H9 (cell line): ENCODE measurements at regions not wholly inside any gene's neighbourhood (a gene's known extent, or its start where the extent isn't known, plus 50 kb on each side); places are given as distances from the start of the nearest gene placed in this dataset.

Experiments used
- DNase-seq: peaks from one replicate; pipeline ENCODE4 v3.0.0-alpha.2; 2017
- H2AFZ ChIP-seq: one replicate; pipeline ENCODE4 v1.6.1; 2013; ENCODE audit warnings: mild to moderate bottlenecking, low read length, control low read depth, moderate library complexity
- H2AK5ac ChIP-seq: 2 replicates; pipeline ENCODE4 v1.6.1; 2013; ENCODE audit warnings: low read length, control low read depth, mixed read lengths; ENCODE audit not compliant: insufficient read length
- H2BK120ac ChIP-seq: one replicate; pipeline ENCODE4 v1.6.1; 2013; ENCODE audit warnings: low read depth, mild to moderate bottlenecking, low read length, control low read depth, inconsistent platforms; ENCODE audit not compliant: poor library complexity, severe bottlenecking
- H2BK12ac ChIP-seq: 2 replicates; pipeline ENCODE4 v1.6.1; 2013; ENCODE audit warnings: low read length, control low read depth, mixed read lengths, low read depth; ENCODE audit not compliant: insufficient read length
- H2BK15ac ChIP-seq: 2 replicates; pipeline ENCODE4 v1.6.1; 2013; ENCODE audit warnings: low read depth, low read length, control low read depth
- H2BK20ac ChIP-seq: one replicate; pipeline ENCODE4 v1.6.1; 2013; ENCODE audit warnings: low read depth, mild to moderate bottlenecking, low read length, control low read depth, inconsistent platforms; ENCODE audit not compliant: poor library complexity, severe bottlenecking
- H2BK5ac ChIP-seq: 2 replicates; pipeline ENCODE4 v1.6.1; 2013; ENCODE audit warnings: low read length, control low read depth, mixed read lengths; ENCODE audit not compliant: insufficient read length
- H3K14ac ChIP-seq: 2 replicates; pipeline ENCODE4 v1.6.1; 2013; ENCODE audit warnings: low read length, control low read depth; ENCODE audit not compliant: insufficient read depth
- H3K18ac ChIP-seq: 2 replicates; pipeline ENCODE4 v1.6.1; 2013; ENCODE audit warnings: low read depth, mild to moderate bottlenecking, mixed read lengths, low read length, control low read depth; ENCODE audit not compliant: insufficient read length
- H3K23ac ChIP-seq: 2 replicates; pipeline ENCODE4 v1.6.1; 2013; ENCODE audit warnings: low read length, control low read depth, mixed read lengths, low read depth; ENCODE audit not compliant: insufficient read length
- H3K23me2 ChIP-seq: 2 replicates; pipeline ENCODE4 v1.6.1; 2013; ENCODE audit warnings: low read depth, mild to moderate bottlenecking, mixed read lengths, low read length, control low read depth; ENCODE audit not compliant: insufficient read length, poor library complexity, severe bottlenecking
- H3K27ac ChIP-seq: 2 replicates; pipeline ENCODE4 v1.5.1; 2013; ENCODE audit warnings: low read length, control low read depth, mixed read lengths, low read depth; ENCODE audit not compliant: insufficient read length
- H3K27me3 ChIP-seq: 2 replicates; pipeline ENCODE4 v1.6.1; 2013; ENCODE audit warnings: low read length, control low read depth, inconsistent platforms; ENCODE audit not compliant: insufficient read depth
- H3K4ac ChIP-seq: 2 replicates; pipeline ENCODE4 v1.6.1; 2013; ENCODE audit warnings: low read depth, mild to moderate bottlenecking, control low read depth, inconsistent platforms, low read length, moderate library complexity
- H3K4me1 ChIP-seq: 2 replicates; pipeline ENCODE4 v1.6.1; 2013; ENCODE audit warnings: low read length, control low read depth, inconsistent platforms; ENCODE audit not compliant: insufficient read depth
- H3K4me2 ChIP-seq: 2 replicates; pipeline ENCODE4 v1.6.1; 2013; ENCODE audit warnings: low read length, control low read depth, mixed read lengths; ENCODE audit not compliant: insufficient read length, insufficient read depth
- H3K56ac ChIP-seq: 2 replicates; pipeline ENCODE4 v1.6.1; 2013; ENCODE audit warnings: low read depth, mild to moderate bottlenecking, mixed read lengths, low read length, control low read depth; ENCODE audit not compliant: insufficient read length
- H3K79me1 ChIP-seq: 2 replicates; pipeline ENCODE4 v1.6.1; 2013; ENCODE audit warnings: low read depth, mild to moderate bottlenecking, moderate library complexity, low read length, control low read depth, inconsistent platforms; ENCODE audit not compliant: insufficient read depth, poor library complexity, severe bottlenecking
- H3K79me2 ChIP-seq: 2 replicates; pipeline ENCODE4 v1.6.1; 2013; ENCODE audit warnings: low read length, control low read depth, inconsistent platforms; ENCODE audit not compliant: insufficient read depth
- H3K9ac ChIP-seq: 2 replicates; pipeline ENCODE4 v1.6.1; 2013; ENCODE audit warnings: low read length, control low read depth, mixed read lengths; ENCODE audit not compliant: insufficient read length; ENCODE audit errors: extremely low read depth
- H3K9me3 ChIP-seq: one replicate; pipeline ENCODE4 v1.6.1; 2013; ENCODE audit warnings: low read depth, low read length, inconsistent platforms; ENCODE audit not compliant: control insufficient read depth
- H3T11ph ChIP-seq: one replicate; pipeline ENCODE4 v1.6.1; 2013; ENCODE audit warnings: mild to moderate bottlenecking, low read length, control low read depth, inconsistent platforms
- H4K20me1 ChIP-seq: one replicate; pipeline ENCODE4 v1.6.1; 2013; ENCODE audit not compliant: control insufficient read depth, insufficient read length, insufficient read depth
- H4K5ac ChIP-seq: 2 replicates; pipeline ENCODE4 v1.6.1; 2013; ENCODE audit warnings: low read depth, mild to moderate bottlenecking, mixed read lengths, low read length, control low read depth; ENCODE audit not compliant: insufficient read length
- H4K8ac ChIP-seq: replicated peaks from 2 replicates; pipeline ENCODE4 v1.6.1; 2013; ENCODE audit warnings: low read length, control low read depth, mixed read lengths, low read depth; ENCODE audit not compliant: insufficient read length
- H4K91ac ChIP-seq: 2 replicates; pipeline ENCODE4 v1.6.1; 2013; ENCODE audit warnings: low read depth, mild to moderate bottlenecking, moderate library complexity, mixed read lengths, low read length, control low read depth; ENCODE audit not compliant: insufficient read length
- H3K27ac Mint-ChIP-seq, 3 experiments: 2 replicates in 2 of 3; 3 replicates in 1 of 3; pipeline ENCODE4 v1.8.0; 2020 to 2021; ENCODE audit warnings: mixed read lengths in 3 of 3, mild to moderate bottlenecking in 1 of 3, moderate library complexity in 1 of 3
- H3K27me3 Mint-ChIP-seq: 2 replicates; pipeline ENCODE4 v1.8.0; 2021; ENCODE audit warnings: low read depth, mild to moderate bottlenecking, moderate library complexity, mixed read lengths
- H3K36me3 Mint-ChIP-seq, 3 experiments: 2 replicates in 2 of 3; 3 replicates in 1 of 3; pipeline ENCODE4 v1.8.0; 2020 to 2021; ENCODE audit warnings: low read depth in 3 of 3, mixed read lengths in 3 of 3; ENCODE audit not compliant: insufficient read depth in 1 of 3
- H3K4me1 Mint-ChIP-seq, 2 experiments: 2 replicates each; pipeline ENCODE4 v1.8.0; 2020; ENCODE audit warnings: mixed read lengths in 2 of 2
- H3K4me3 Mint-ChIP-seq, 2 experiments: 2 replicates in 1 of 2; 3 replicates in 1 of 2; pipeline ENCODE4 v1.8.0; 2020 to 2021; ENCODE audit warnings: mild to moderate bottlenecking in 2 of 2, mixed read lengths in 2 of 2, moderate library complexity in 1 of 2
- H3K9me3 Mint-ChIP-seq, 2 experiments: 2 replicates in 1 of 2; 3 replicates in 1 of 2; pipeline ENCODE4 v1.8.0; 2020; ENCODE audit warnings: mild to moderate bottlenecking in 2 of 2, mixed read lengths in 2 of 2, moderate library complexity in 1 of 2
- CTCF ChIP-seq: fragments of 200-600 bp; sonication (generic); conservative IDR thresholded peaks from 3 replicates; pipeline ENCODE4 v1.8.0; 2021; ENCODE audit warnings: antibody characterized with exemption, mild to moderate bottlenecking
- WGBS: extraction: QIAGEN DNeasy Blood & Tissue Kit; methylation state at CpG from one replicate; pipeline ENCODE4 v1.1.7; 2013; ENCODE audit warnings: missing lambda C conversion rate, low lambda C conversion rate, mixed read lengths; ENCODE audit not compliant: insufficient read length; ENCODE audit errors: extremely low coverage; 5-methylcytosine and 5-hydroxymethylcytosine counted together

DNA sequence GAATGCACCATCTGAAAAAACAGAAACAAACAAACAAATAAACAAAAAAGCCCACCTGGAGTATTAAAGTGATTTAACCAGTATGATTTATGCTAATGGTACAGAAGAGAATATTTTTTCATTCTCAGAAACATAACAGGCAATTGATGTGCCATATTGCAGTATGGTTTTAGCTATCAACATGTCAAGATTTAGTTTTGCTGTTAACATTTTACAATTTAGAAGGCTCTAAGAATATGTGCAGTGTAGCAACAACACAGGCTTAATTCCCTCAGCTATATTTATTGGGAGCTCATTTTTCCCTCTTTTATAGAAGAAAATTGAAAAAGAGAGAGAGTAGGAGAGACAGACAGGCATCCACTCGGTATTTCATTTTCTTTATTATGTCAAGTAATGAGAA, 1022.7 kb upstream of the CITED2 start:
- Mint-ChIP-seq H3K27ac (no peak overlapping the region), H3K4me1 (no peaks in the 10 kb centered on the region)

More for the DNA sequence above, 1022.7 kb upstream of the CITED2 start:
- Histone ChIP-seq H3K79me1 (no peaks in the 10 kb centered on the region), H3K4me2 (no peak overlapping the region), H3K56ac (no peak overlapping the region), H4K20me1 (no peaks in the 10 kb centered on the region), H2BK15ac (no peak overlapping the region), H2AK5ac (no peak overlapping the region), H2BK5ac (no peak overlapping the region), H3T11ph (no peak overlapping the region), H2BK12ac (no peak overlapping the region), H3K27ac (no peak overlapping the region), H2BK120ac (no peak overlapping the region), H3K23me2 (no peaks in the 10 kb centered on the region), H3K23ac (no peak overlapping the region), H3K27me3 (no peaks in the 10 kb centered on the region), H3K4ac (no peak overlapping the region), H2AFZ (no peak overlapping the region), H3K18ac (no peak overlapping the region), H3K9me3 (no peaks in the 10 kb centered on the region), H4K8ac (no peak overlapping the region), H3K79me2 (no peaks in the 10 kb centered on the region), H4K91ac (no peak overlapping the region), H4K5ac (no peak overlapping the region), H3K14ac (no peak overlapping the region), H3K9ac (no peak overlapping the region), H3K4me1 (no peaks in the 10 kb centered on the region), H2BK20ac (no peak overlapping the region)
- no peak for DNase-seq
- no peaks in the 10 kb centered on the region for H3K27me3 Mint-ChIP-seq
- no CpG with 5 or more reads among the region's 1 CpG for WGBS
- TF ChIP-seq CTCF = no peak
- no peaks in the 10 kb centered on the region for H3K36me3 Mint-ChIP-seq
- H3K4me3 Mint-ChIP-seq = no peak overlapping the region
- H3K9me3 Mint-ChIP-seq = no peaks in the 10 kb centered on the region
